K562 (cell line): ENCODE measurements at regions not wholly inside any gene's neighbourhood (a gene's known extent, or its start where the extent isn't known, plus 50 kb on each side); places are given as distances from the start of the nearest gene placed in this dataset.

Experiments used
- ATAC-seq: fragments of 200-7000 bp; cut with Tn5 transposase; 3 replicates; pipeline ENCODE4 v1.9.1; 2020; ENCODE audit warnings: moderate library complexity
- BruUV-seq: library from RNA; stranded (reverse); fragments of 400-500 nt; replicated peaks from 2 replicates; lab custom pipeline; 2021; lab: Mats Ljungman, UMichigan
- CTCF ChIA-PET: fragments of 300-600 bp; formaldehyde crosslinking; extraction: SDS; loops from one replicate; lab custom pipeline; 2021; ENCODE audit warnings: low intra/inter-chr PET ratio; lab: Yijun Ruan, JAX
- POLR2A ChIA-PET: fragments of 300-600, 350-650 bp; sonication (Branson Sonifier 250); formaldehyde crosslinking; extraction: SDS; loops from one replicate; lab custom pipeline; 2021; ENCODE audit warnings: antibody characterized with exemption, inconsistent platforms; lab: Yijun Ruan, JAX
- DNase-seq, 4 experiments: peaks; one replicate each; pipeline versions ENCODE4 v3.0.0 to v3.0.0-alpha.2; 2011 to 2018; ENCODE audit warnings: low spot score in 3 of 4, mixed read lengths in 3 of 4; ENCODE audit errors: extremely low read depth in 1 of 4
- FAIRE-seq: peaks from 2 replicates; lab custom pipeline; 2011; peaks lifted over from hg19 to GRCh38; lab: Jason Lieb, UNC
- H2AFZ ChIP-seq: 2 replicates; pipeline ENCODE4 v1.6.0; 2011; ENCODE audit warnings: low read depth, low read length, control low read depth, inconsistent platforms
- H3K27ac ChIP-seq: fragments of 200-600 bp; 3 replicates; pipeline ENCODE4 v1.8.0; 2011; ENCODE audit warnings: low read depth, mild to moderate bottlenecking, control low read depth, inconsistent platforms, low read length, moderate library complexity, mixed read lengths; ENCODE audit errors: extremely low read depth
- H3K27me3 ChIP-seq, 2 experiments: fragments of 300-600 bp in 1 of 2; 2 replicates in 1 of 2; 3 replicates in 1 of 2; pipeline versions ENCODE4 v1.6.0 to v1.8.0; 2011; ENCODE audit warnings: inconsistent platforms in 2 of 2, low read length in 2 of 2, mild to moderate bottlenecking in 1 of 2, mixed read lengths in 1 of 2, moderate library complexity in 1 of 2; ENCODE audit not compliant: control insufficient read depth in 2 of 2, insufficient read depth in 2 of 2
- H3K36me3 ChIP-seq: fragments of 300-600 bp; 3 replicates; pipeline ENCODE4 v1.8.0; 2011; ENCODE audit warnings: mild to moderate bottlenecking, low read length, inconsistent platforms; ENCODE audit not compliant: control insufficient read depth, insufficient read depth
- H3K4me1 ChIP-seq, 2 experiments: fragments of 200-600 bp in 1 of 2; replicated peaks in 1 of 2; 2 replicates in 1 of 2; 3 replicates in 1 of 2; pipeline versions ENCODE4 v1.5.1 to v1.8.0; 2011; ENCODE audit warnings: inconsistent platforms in 2 of 2, low read length in 2 of 2, mild to moderate bottlenecking in 1 of 2, mixed read lengths in 1 of 2, moderate library complexity in 1 of 2; ENCODE audit not compliant: control insufficient read depth in 2 of 2, insufficient read depth in 2 of 2
- H3K4me2 ChIP-seq: 2 replicates; pipeline ENCODE4 v1.6.1; 2011; ENCODE audit warnings: low read length, control low read depth, inconsistent platforms, mixed read lengths; ENCODE audit not compliant: insufficient read depth
- H3K4me3 ChIP-seq: fragments of 200-600 bp; sonication (generic), shearing (Covaris generic); 2 replicates; pipeline ENCODE4 v1.5.1; 2016; ENCODE audit warnings: control low read depth, inconsistent platforms
- H3K79me2 ChIP-seq: fragments of 200-600 bp; 3 replicates; pipeline ENCODE4 v1.8.0; 2011; ENCODE audit warnings: low read length, inconsistent platforms; ENCODE audit not compliant: control insufficient read depth, insufficient read depth
- H3K9ac ChIP-seq, 2 experiments: 2 replicates each; pipeline versions ENCODE4 v1.6.0 to v1.6.1; 2011; ENCODE audit warnings: low read depth in 2 of 2, low read length in 2 of 2, control low read depth in 1 of 2, inconsistent platforms in 1 of 2, mild to moderate bottlenecking in 1 of 2, mixed read lengths in 1 of 2; ENCODE audit not compliant: insufficient read depth in 1 of 2
- H3K9me1 ChIP-seq: one replicate; pipeline ENCODE4 v1.6.0; 2011; ENCODE audit warnings: inconsistent platforms, mild to moderate bottlenecking, low read length, moderate library complexity; ENCODE audit not compliant: control insufficient read depth, insufficient read depth
- H3K9me3 ChIP-seq: replicated peaks from 2 replicates; pipeline ENCODE4 v1.5.1; 2011; ENCODE audit warnings: low read depth, low read length, inconsistent platforms; ENCODE audit not compliant: control insufficient read depth, insufficient read depth
- H4K20me1 ChIP-seq: replicated peaks from 2 replicates; pipeline ENCODE4 v1.6.1; 2011; ENCODE audit warnings: low read length, inconsistent platforms, mixed read lengths; ENCODE audit not compliant: control insufficient read depth, insufficient read depth
- AFF4 ChIP-seq: sonication (generic); formaldehyde crosslinking; IDR thresholded peaks from 2 replicates; pipeline ENCODE4 v1.8.0; 2023; ENCODE audit warnings: mild to moderate bottlenecking, missing genetic modification reagents
- ARID4B ChIP-seq: sonication (generic); formaldehyde crosslinking; IDR thresholded peaks from 2 replicates; pipeline ENCODE4 v1.8.0; 2022; ENCODE audit warnings: mild to moderate bottlenecking, missing genetic modification reagents
- BDP1 ChIP-seq: IDR thresholded peaks from 3 replicates; pipeline ENCODE4 v1.6.1; 2011; ENCODE audit not compliant: insufficient read length, insufficient read depth
- MAFK ChIP-seq: IDR thresholded peaks from 2 replicates; pipeline ENCODE4 v1.6.1; 2011; ENCODE audit warnings: low read length, improper control_type of control experiment
- RBM22 ChIP-seq: fragments of 200-400 bp; formaldehyde crosslinking; IDR thresholded peaks from 2 replicates; pipeline ENCODE4 v1.6.1; 2018; ENCODE audit warnings: low read length, low read depth; ENCODE audit not compliant: poor library complexity, severe bottlenecking
- SIX5 ChIP-seq, 2 experiments: IDR thresholded peaks; 2 replicates each; pipeline ENCODE4 v1.6.1; 2011; ENCODE audit warnings: low read length in 2 of 2, borderline replicate concordance in 1 of 2, low read depth in 1 of 2, mild to moderate bottlenecking in 1 of 2, moderate library complexity in 1 of 2; ENCODE audit not compliant: insufficient read depth in 1 of 2
- WGBS: fragments of 100-300 bp; shearing (Covaris generic); methylation state at CpG from one replicate; pipeline ENCODE4 v1.1.6; 2016; ENCODE audit warnings: low coverage, mixed read lengths; ENCODE audit not compliant: insufficient coverage; ENCODE audit errors: missing lambda C conversion rate; 5-methylcytosine and 5-hydroxymethylcytosine counted together
- in situ Hi-C: fragments of 300-500 bp; cut with MboI; formaldehyde crosslinking; loops from 4 replicates; pipeline ENCODE4 v1.15.0; 2018; ENCODE audit warnings: inconsistent platforms, mixed read lengths
- intact Hi-C: fragments of 100-400 bp; cut with micrococcal nuclease; formaldehyde crosslinking; loops from 2 replicates; pipeline ENCODE4 v1.14.2; 2022

GRCh38 chr16:86918637-86919036 is 340.3 kb downstream of the FOXL1 start (continued):
- TF ChIP-seq RBM22 (no peak), BDP1 (no peak), AFF4 (CRISPR knock-in tag) (no peak)

GRCh38 chr16:86919078-86919477 is 340.7 kb downstream of the FOXL1 start:
- Histone ChIP-seq H3K27ac (no peak overlapping the region), H3K4me2 (no peak overlapping the region), H3K9me3 (no peaks in the 10 kb centered on the region), H3K4me3 (no peak overlapping the region), H3K9ac (no peak overlapping the region), H3K36me3 (no peaks in the 10 kb centered on the region), H3K9me1 (no peaks in the 10 kb centered on the region), H3K79me2 (no peaks in the 10 kb centered on the region), H3K27me3 (peaks cover 39 to 73% of the 10 kb centered on the region in 2 experiments), H4K20me1 (peaks cover 4% of the 10 kb centered on the region), H3K4me1 (peaks cover 0 to 5% of the 10 kb centered on the region in 2 experiments; a peak in 1 of 5 replicates), H2AFZ (no peak overlapping the region)
- DNase-seq (no peak), ATAC-seq (no peak), FAIRE-seq (no peak)
- 5% methylated on average over 11 of the region's 12 CpGs for WGBS
- BruUV-seq: no TSS peak
- CTCF ChIA-PET: no interaction called here
- TF ChIP-seq MAFK (no peak), ARID4B (CRISPR knock-in tag) (no peak), SIX5 (IDR thresholded peaks at IDR 0.05; ENCODE audit: borderline replicate concordance in 1 of 2, insufficient read depth in 1 of 2, low read depth in 1 of 2, low read length in 2 of 2) (no peak)
- in situ Hi-C loops: no loop called here
- POLR2A ChIA-PET: interaction anchor here (0.6 kb wide), 1 partner anchor 714 kb away, joined by 3 read pairs; no protein-coding TSS in a partner anchor
- intact Hi-C loops: no loop called here
